CD4-positive, alpha-beta T cell (primary cell): ENCODE measurements at regions not wholly inside any gene's neighbourhood (a gene's known extent, or its start where the extent isn't known, plus 50 kb on each side); places are given as distances from the start of the nearest gene placed in this dataset.

Source experiments
- ATAC-seq: fragments of 200-7000 bp; cut with Tn5 transposase; one replicate; pipeline ENCODE4 v1.10.0; 2022; ENCODE audit warnings: mild to moderate bottlenecking; ENCODE audit not compliant: poor library complexity
- CTCF ChIA-PET: fragments of 350-600 bp; sonication (Branson Sonifier 250); formaldehyde crosslinking; loops from one replicate; lab custom pipeline; 2021; ENCODE audit warnings: antibody characterized with exemption, inconsistent platforms; lab: Charles Lee
- POLR2A ChIA-PET: fragments of 350-600 bp; sonication (Branson Sonifier 250); formaldehyde crosslinking; loops from one replicate; lab custom pipeline; 2021; ENCODE audit warnings: antibody characterized with exemption, inconsistent platforms; lab: Charles Lee
- DNase-seq, 14 experiments: peaks; one replicate each; pipeline ENCODE4 v3.0.0-alpha.2; 2013 to 2020; ENCODE audit warnings: mixed read lengths in 2 of 14
- H3K27ac ChIP-seq, 2 donors: one replicate each; pipeline versions ENCODE4 v1.5.1 to v1.7.0; 2013; ENCODE audit warnings: low read length in 2 of 2, low read depth in 1 of 2, mild to moderate bottlenecking in 1 of 2
- H3K27me3 ChIP-seq, 2 experiments: 1 replicate in 1 of 2; 2 replicates in 1 of 2; pipeline versions ENCODE4 v1.6.1 to v1.7.0; 2013; ENCODE audit warnings: low read length in 2 of 2, control low read depth in 1 of 2, mild to moderate bottlenecking in 1 of 2, moderate library complexity in 1 of 2; ENCODE audit not compliant: insufficient read depth in 2 of 2, control insufficient read depth in 1 of 2
- H3K36me3 ChIP-seq: one replicate; pipeline ENCODE4 v1.6.1; 2013; ENCODE audit warnings: low read length, control low read depth; ENCODE audit not compliant: insufficient read depth
- H3K4me1 ChIP-seq: one replicate; pipeline ENCODE4 v1.6.1; 2013; ENCODE audit warnings: low read length, control low read depth; ENCODE audit not compliant: insufficient read depth
- H3K4me3 ChIP-seq: one replicate; pipeline ENCODE4 v1.5.1; 2013; ENCODE audit warnings: mild to moderate bottlenecking, low read length, moderate library complexity
- H3K9me3 ChIP-seq, 2 experiments: 1 replicate in 1 of 2; 2 replicates in 1 of 2; pipeline versions ENCODE4 v1.6.1 to v1.7.0; 2013; ENCODE audit warnings: low read length in 2 of 2, mild to moderate bottlenecking in 2 of 2, control low read depth in 1 of 2, moderate library complexity in 1 of 2; ENCODE audit not compliant: control insufficient read depth in 1 of 2, insufficient read depth in 1 of 2
- H3K27ac Mint-ChIP-seq: one replicate; pipeline ENCODE4 v1.8.0; 2020; ENCODE audit warnings: mixed read lengths
- H3K27me3 Mint-ChIP-seq: one replicate; pipeline ENCODE4 v1.8.0; 2021; ENCODE audit warnings: mixed read lengths
- H3K36me3 Mint-ChIP-seq: one replicate; pipeline ENCODE4 v1.8.0; 2021; ENCODE audit warnings: low read depth, mixed read lengths
- H3K4me1 Mint-ChIP-seq: one replicate; pipeline ENCODE4 v1.8.0; 2021; ENCODE audit warnings: low read depth, mixed read lengths
- H3K4me3 Mint-ChIP-seq: one replicate; pipeline ENCODE4 v1.8.0; 2020; ENCODE audit warnings: mild to moderate bottlenecking, mixed read lengths
- H3K9me3 Mint-ChIP-seq: one replicate; pipeline ENCODE4 v1.8.0; 2020; ENCODE audit warnings: mixed read lengths
- intact Hi-C, 2 experiments: fragments of 100-400 bp; cut with DNase I in 1 of 2; cut with micrococcal nuclease in 1 of 2; formaldehyde crosslinking; loops; one replicate each; pipeline versions ENCODE4 v1.15.1 to v1.9.0; 2023 to 2025; cut with DNase I, micrococcal nuclease
- TF ChIP-seq, protein P1 (sequence below): fragments of 200-600 bp; IDR thresholded peaks from one replicate; pipeline ENCODE4 v1.8.0; 2022; ENCODE audit warnings: antibody characterized with exemption, mild to moderate bottlenecking

- TF ChIP-seq, protein P1, sequence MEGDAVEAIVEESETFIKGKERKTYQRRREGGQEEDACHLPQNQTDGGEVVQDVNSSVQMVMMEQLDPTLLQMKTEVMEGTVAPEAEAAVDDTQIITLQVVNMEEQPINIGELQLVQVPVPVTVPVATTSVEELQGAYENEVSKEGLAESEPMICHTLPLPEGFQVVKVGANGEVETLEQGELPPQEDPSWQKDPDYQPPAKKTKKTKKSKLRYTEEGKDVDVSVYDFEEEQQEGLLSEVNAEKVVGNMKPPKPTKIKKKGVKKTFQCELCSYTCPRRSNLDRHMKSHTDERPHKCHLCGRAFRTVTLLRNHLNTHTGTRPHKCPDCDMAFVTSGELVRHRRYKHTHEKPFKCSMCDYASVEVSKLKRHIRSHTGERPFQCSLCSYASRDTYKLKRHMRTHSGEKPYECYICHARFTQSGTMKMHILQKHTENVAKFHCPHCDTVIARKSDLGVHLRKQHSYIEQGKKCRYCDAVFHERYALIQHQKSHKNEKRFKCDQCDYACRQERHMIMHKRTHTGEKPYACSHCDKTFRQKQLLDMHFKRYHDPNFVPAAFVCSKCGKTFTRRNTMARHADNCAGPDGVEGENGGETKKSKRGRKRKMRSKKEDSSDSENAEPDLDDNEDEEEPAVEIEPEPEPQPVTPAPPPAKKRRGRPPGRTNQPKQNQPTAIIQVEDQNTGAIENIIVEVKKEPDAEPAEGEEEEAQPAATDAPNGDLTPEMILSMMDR: no peak
- Histone ChIP-seq H3K4me3 (no peak overlapping the region), H3K9me3 (no peaks in the 10 kb centered on the region), H3K27ac (no peak overlapping the region), H3K27me3 (peaks cover 0 to 2% of the 10 kb centered on the region in 2 experiments), H3K36me3 (no peaks in the 10 kb centered on the region), H3K4me1 (peaks cover 10% of the 10 kb centered on the region)
- POLR2A ChIA-PET: no interaction called here
- Mint-ChIP-seq H3K4me1 (no peaks in the 10 kb centered on the region), H3K36me3 (no peaks in the 10 kb centered on the region), H3K27me3 (peaks cover 7% of the 10 kb centered on the region), H3K27ac (no peak overlapping the region), H3K9me3 (no peaks in the 10 kb centered on the region), H3K4me3 (no peak overlapping the region)
- ATAC-seq (no peak), DNase-seq (no peak)
- intact Hi-C loops: no loop called here
- CTCF ChIA-PET: no interaction called here
Measured at GRCh38 chr2:770776-771175, 93.6 kb upstream of the TMEM18 start.

DNA sequence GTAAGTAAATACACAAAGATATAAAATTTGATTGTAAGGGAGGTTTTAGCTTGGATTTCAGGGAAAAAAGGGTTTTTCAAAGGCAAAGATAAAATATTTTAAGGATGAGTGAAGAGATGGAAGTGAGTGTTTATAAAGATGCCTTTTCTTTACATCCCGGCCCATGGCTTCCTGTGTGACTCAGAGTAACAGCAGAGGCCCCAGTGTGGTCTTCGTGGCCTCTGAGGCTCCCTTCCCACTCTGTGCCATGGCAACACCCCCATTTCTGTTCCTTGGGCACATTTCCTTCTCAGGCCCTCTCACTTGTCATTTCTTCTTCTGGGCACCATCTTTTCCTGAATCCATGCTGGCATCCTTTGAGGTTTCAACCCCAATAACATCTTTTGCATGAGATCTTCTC is 92.6 kb upstream of the TMEM18 start:
- Mint-ChIP-seq H3K27me3 (peaks cover 7% of the 10 kb centered on the region), H3K4me3 (no peak overlapping the region), H3K9me3 (no peaks in the 10 kb centered on the region), H3K4me1 (no peaks in the 10 kb centered on the region), H3K36me3 (no peaks in the 10 kb centered on the region), H3K27ac (no peak overlapping the region)
- ATAC-seq: no peak
- H3K4me1 ChIP-seq: peaks cover 10% of the 10 kb centered on the region
- no peak overlapping the region for H3K27ac ChIP-seq
- peak in 1 of 14 experiments; percentile 11 for DNase-seq
- intact Hi-C loops: no loop called here
- ChIA-PET CTCF (no interaction called here), POLR2A (no interaction called here)
- no peak overlapping the region for H3K4me3 ChIP-seq
- TF ChIP-seq, protein P1: no peak
- H3K27me3 ChIP-seq: peaks cover 0 to 2% of the 10 kb centered on the region in 2 experiments
- no peaks in the 10 kb centered on the region for H3K36me3 ChIP-seq
- no peaks in the 10 kb centered on the region for H3K9me3 ChIP-seq

GRCh38 chr2:768451-768850 is 91.2 kb upstream of the TMEM18 start:
- H3K27me3 Mint-ChIP-seq: peaks cover 7% of the 10 kb centered on the region
- intact Hi-C loops: no loop called here

More at GRCh38 chr2:768451-768850, 91.2 kb upstream of the TMEM18 start:
- ChIA-PET POLR2A (no interaction called here), CTCF (no interaction called here)
- no peak for DNase-seq
- Histone ChIP-seq H3K27ac (no peak overlapping the region), H3K9me3 (no peaks in the 10 kb centered on the region), H3K4me1 (peaks cover 10% of the 10 kb centered on the region), H3K27me3 (peaks cover 0 to 2% of the 10 kb centered on the region in 2 experiments), H3K4me3 (no peak overlapping the region), H3K36me3 (no peaks in the 10 kb centered on the region)
- ATAC-seq: no peak
- H3K4me3 Mint-ChIP-seq: no peak overlapping the region
- H3K27ac Mint-ChIP-seq: no peak overlapping the region
- H3K36me3 Mint-ChIP-seq: no peaks in the 10 kb centered on the region
- H3K4me1 Mint-ChIP-seq: no peaks in the 10 kb centered on the region
- no peaks in the 10 kb centered on the region for H3K9me3 Mint-ChIP-seq
- TF ChIP-seq, protein P1: no peak
